Upper lobe of right lung (tissue), 1 donor: ENCODE measurements at regions not wholly inside any gene's neighbourhood (a gene's known extent, or its start where the extent isn't known, plus 50 kb on each side); places are given as distances from the start of the nearest gene placed in this dataset.

ENCODE experiments used
- ATAC-seq: fragments of 200-7000 bp; cut with Tn5 transposase; one replicate; pipeline ENCODE4 v1.9.1; 2020; ENCODE audit warnings: mild to moderate bottlenecking, moderate library complexity
- DNase-seq: peaks from one replicate; pipeline ENCODE4 v3.0.0-alpha.2; 2020
- H3K27ac ChIP-seq: fragments of 200-600 bp; one replicate; pipeline ENCODE4 v1.8.0; 2022
- H3K27me3 ChIP-seq: fragments of 200-600 bp; one replicate; pipeline ENCODE4 v1.8.0; 2022; ENCODE audit warnings: mild to moderate bottlenecking
- H3K36me3 ChIP-seq: fragments of 200-600 bp; one replicate; pipeline ENCODE4 v1.8.0; 2022
- H3K4me1 ChIP-seq: fragments of 200-600 bp; one replicate; pipeline ENCODE4 v1.8.0; 2022
- H3K4me3 ChIP-seq: fragments of 200-600 bp; one replicate; pipeline ENCODE4 v1.8.0; 2022; ENCODE audit warnings: mild to moderate bottlenecking
- H3K9me3 ChIP-seq: fragments of 200-600 bp; one replicate; pipeline ENCODE4 v1.8.0; 2022
- intact Hi-C: fragments of 100-400 bp; cut with DNase I; formaldehyde crosslinking; loops from one replicate; pipeline ENCODE4 v1.11.0; 2022
- TF ChIP-seq, protein P1 (sequence below): fragments of 200-600 bp; IDR thresholded peaks from one replicate; pipeline ENCODE4 v1.8.0; 2022; ENCODE audit warnings: antibody characterized with exemption
- donor health status: DM: no; HTN: yes; CAD: no; lungs with severe emphysema.

DNA sequence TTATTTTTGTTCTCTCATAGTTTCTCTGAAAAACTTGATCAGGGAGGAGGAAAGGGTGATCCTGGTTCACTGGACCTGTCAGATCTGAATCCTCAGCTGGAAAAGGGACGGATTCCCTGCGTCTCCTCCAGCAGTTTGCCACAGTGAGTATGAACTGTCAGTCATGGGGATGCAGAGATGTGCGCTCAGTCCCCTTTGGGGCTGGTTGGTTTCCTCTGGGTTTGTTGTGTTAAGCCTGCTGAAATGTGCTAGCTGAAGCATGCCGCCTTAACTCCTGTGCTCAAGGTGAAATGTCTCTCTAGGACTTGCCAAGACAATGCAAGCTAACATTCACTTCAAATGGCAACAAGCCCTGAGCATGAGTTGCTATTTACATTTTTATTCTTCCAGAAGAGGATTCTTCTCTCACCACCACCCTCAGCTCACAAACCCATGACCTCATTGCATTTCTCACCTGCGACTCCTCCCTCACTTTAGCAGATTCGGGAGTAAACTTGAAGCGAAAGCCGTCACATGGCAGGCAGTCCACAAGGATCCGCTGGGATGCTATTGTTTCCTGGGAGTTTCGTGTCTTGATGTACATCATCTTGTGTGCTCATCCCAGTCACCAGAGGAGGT is 192.9 kb upstream of the FZD8 start:
- ATAC-seq = peak; percentile 70

DNA sequence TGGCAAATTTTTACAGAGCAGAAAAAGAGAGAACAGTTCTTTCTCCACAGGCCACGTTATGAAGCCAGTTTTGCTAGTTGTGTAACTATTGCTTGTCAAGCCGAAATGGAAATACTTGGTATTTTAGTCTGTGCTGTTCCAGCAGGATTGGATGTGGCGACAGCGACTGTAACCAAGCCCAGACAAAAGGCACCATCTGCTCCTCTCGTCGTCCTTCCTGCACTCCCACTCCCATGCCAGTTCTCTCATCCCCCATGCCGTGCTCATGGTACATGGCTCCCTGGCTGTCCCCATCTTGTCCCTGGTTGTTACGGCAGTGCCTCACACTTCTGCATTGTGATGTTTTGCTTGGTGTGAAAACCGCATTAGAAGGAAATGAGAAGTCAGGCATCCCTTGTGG is 185.7 kb upstream of the FZD8 start:
- Histone ChIP-seq H3K4me3 (no peak overlapping the region), H3K27ac (no peak overlapping the region), H3K27me3 (no peaks in the 10 kb centered on the region), H3K4me1 (no peaks in the 10 kb centered on the region), H3K36me3 (no peaks in the 10 kb centered on the region), H3K9me3 (no peaks in the 10 kb centered on the region)
- TF ChIP-seq, protein P1, sequence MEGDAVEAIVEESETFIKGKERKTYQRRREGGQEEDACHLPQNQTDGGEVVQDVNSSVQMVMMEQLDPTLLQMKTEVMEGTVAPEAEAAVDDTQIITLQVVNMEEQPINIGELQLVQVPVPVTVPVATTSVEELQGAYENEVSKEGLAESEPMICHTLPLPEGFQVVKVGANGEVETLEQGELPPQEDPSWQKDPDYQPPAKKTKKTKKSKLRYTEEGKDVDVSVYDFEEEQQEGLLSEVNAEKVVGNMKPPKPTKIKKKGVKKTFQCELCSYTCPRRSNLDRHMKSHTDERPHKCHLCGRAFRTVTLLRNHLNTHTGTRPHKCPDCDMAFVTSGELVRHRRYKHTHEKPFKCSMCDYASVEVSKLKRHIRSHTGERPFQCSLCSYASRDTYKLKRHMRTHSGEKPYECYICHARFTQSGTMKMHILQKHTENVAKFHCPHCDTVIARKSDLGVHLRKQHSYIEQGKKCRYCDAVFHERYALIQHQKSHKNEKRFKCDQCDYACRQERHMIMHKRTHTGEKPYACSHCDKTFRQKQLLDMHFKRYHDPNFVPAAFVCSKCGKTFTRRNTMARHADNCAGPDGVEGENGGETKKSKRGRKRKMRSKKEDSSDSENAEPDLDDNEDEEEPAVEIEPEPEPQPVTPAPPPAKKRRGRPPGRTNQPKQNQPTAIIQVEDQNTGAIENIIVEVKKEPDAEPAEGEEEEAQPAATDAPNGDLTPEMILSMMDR = no peak
- ATAC-seq (no peak), DNase-seq (no peak)
- intact Hi-C loops = no loop called here

More for the DNA sequence above, 192.9 kb upstream of the FZD8 start:
- H3K27me3 ChIP-seq = no peaks in the 10 kb centered on the region
- intact Hi-C loops = no loop called here
- no peaks in the 10 kb centered on the region for H3K9me3 ChIP-seq
- H3K4me1 ChIP-seq = no peaks in the 10 kb centered on the region
- TF ChIP-seq, protein P1 = no peak
- H3K27ac ChIP-seq = no peak overlapping the region
- H3K4me3 ChIP-seq = no peak overlapping the region
- no peaks in the 10 kb centered on the region for H3K36me3 ChIP-seq
- DNase-seq = no peak

DNA sequence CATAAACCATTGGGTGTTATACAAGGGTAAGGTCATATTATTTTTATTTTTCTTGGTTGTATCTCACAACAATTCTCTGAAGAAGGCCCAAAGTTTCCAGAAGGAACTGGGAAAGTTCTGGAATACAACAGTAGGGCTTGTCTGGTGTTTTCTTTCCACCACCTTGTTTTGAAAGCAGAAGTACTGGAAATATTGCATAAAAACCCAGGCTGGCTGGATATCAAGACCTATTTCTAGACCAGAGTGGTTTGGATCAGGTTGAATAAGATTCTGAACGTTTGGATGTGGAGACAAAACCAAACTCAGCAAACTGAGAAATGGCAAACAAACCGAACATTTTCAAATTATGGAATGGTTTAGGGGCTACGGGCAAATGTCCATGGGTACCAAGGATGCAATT is 182.6 kb upstream of the FZD8 start:
- Histone ChIP-seq H3K36me3 (no peaks in the 10 kb centered on the region), H3K4me1 (peaks cover 4% of the 10 kb centered on the region), H3K27ac (no peak overlapping the region), H3K9me3 (no peaks in the 10 kb centered on the region), H3K4me3 (no peak overlapping the region), H3K27me3 (no peaks in the 10 kb centered on the region)
- intact Hi-C loops = no loop called here
- ATAC-seq (no peak), DNase-seq (no peak)
- TF ChIP-seq, protein P1 = no peak

DNA sequence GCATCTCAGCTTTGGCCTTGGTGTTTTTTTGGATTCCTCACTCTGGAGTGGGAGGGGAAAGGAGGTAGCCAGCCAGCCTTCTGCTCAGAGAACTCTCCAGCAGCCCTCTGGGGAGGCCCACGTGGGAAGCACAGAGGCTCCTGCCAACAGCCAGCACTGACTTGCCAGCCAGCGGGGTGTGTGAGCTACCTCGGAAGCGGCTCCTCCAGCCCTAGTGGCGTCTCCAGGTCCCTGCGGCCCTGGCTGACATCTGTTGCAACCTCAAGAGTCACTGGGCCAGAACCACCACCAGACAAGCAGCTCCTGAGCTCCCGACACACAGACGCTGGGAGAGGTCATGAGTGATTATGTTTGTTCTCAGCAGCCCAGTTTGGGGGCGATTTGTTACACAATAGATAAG is 180.2 kb upstream of the FZD8 start:
- ATAC-seq (peak; percentile 97), DNase-seq (peak; percentile 85)
- Histone ChIP-seq H3K36me3 (no peaks in the 10 kb centered on the region), H3K27me3 (no peaks in the 10 kb centered on the region), H3K27ac (no peak overlapping the region), H3K4me1 (peaks cover 4% of the 10 kb centered on the region), H3K9me3 (no peaks in the 10 kb centered on the region), H3K4me3 (no peak overlapping the region)
- intact Hi-C loops = no loop called here
- TF ChIP-seq, protein P1 = peak; percentile 17

DNA sequence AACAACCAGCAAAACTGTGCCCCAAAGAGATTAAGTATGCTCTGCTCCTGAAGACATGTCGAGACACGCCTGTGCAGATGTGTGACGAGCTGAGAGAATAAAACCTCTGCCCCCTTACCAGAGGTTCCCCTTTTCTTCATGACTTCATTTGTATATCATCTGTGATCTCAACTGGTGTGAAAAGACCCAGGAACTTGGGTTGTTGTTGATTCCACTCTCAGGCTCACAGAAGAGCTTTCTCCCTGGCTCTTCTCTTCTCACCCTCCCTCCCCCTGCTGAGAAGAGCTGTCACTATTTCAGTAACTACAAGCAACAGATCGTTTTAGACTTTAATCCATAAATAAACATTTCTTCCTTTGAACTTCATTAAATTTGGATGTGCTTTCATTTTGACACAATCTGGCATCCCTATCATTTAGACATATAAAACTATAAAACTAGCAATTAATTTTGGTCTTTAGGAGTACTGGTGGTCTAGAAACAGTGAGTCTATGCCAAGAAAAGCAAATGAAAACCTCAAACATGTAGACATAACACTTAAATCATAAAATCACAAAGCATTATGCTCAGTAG is 179.3 kb upstream of the FZD8 start:
- no peak for DNase-seq
- TF ChIP-seq, protein P1 = no peak
- no peak overlapping the region for H3K4me3 ChIP-seq
- H3K27ac ChIP-seq = no peak overlapping the region
- intact Hi-C loops = no loop called here
- peaks cover 4% of the 10 kb centered on the region for H3K4me1 ChIP-seq
- H3K9me3 ChIP-seq = no peaks in the 10 kb centered on the region
- no peaks in the 10 kb centered on the region for H3K27me3 ChIP-seq
- no peak for ATAC-seq
- H3K36me3 ChIP-seq = no peaks in the 10 kb centered on the region
